HuH-7 (cell line): ENCODE measurements at regions not wholly inside any gene's neighbourhood (a gene's known extent, or its start where the extent isn't known, plus 50 kb on each side); places are given as distances from the start of the nearest gene placed in this dataset.
"Not testable (repeated sequence)": the region's sequence is repeated elsewhere in the genome, so short reads cannot be mapped to it uniquely, and the experiment has no call there.

ENCODE experiments used
- DNase-seq: peaks from one replicate; pipeline ENCODE4 v3.0.0; 2011; ENCODE audit warnings: low spot score

DNA sequence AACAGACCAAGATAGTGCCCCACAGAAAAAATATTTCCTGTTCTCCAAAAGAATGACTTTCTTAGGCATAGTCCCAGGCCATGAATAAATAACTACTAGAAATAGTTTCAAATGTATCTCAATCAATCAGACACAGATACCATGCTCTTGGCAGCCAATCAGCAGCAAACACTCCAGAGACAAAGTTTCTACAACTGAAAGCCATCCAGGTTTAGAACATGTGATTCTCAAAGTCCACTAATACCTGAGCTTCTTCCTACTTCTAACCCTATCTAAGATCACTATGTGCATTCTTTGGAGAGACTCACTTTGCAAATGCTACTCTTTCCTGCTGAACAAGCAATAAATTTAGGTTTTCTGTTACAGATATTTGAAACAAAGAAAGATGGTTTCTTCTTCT, 425.8 kb upstream of the GRIN3A start:
- DNase-seq = no peak

- not testable (repeated sequence) for DNase-seq
Observed at GRCh38 chr9:102153081-102153480, 414.6 kb upstream of the GRIN3A start.

GRCh38 chr9:102135768-102136167, 397.3 kb upstream of the GRIN3A start:
- no peak for DNase-seq

GRCh38 chr9:102124465-102124864, 386.0 kb upstream of the GRIN3A start:
- no peak for DNase-seq

- DNase-seq = no peak
Observed at GRCh38 chr9:102114557-102114956, 376.1 kb upstream of the GRIN3A start.

- no peak for DNase-seq
Observed at GRCh38 chr9:102113191-102113590, 374.7 kb upstream of the GRIN3A start.

- DNase-seq = no peak
Observed at GRCh38 chr9:102106439-102106838, 368.0 kb upstream of the GRIN3A start.

DNA sequence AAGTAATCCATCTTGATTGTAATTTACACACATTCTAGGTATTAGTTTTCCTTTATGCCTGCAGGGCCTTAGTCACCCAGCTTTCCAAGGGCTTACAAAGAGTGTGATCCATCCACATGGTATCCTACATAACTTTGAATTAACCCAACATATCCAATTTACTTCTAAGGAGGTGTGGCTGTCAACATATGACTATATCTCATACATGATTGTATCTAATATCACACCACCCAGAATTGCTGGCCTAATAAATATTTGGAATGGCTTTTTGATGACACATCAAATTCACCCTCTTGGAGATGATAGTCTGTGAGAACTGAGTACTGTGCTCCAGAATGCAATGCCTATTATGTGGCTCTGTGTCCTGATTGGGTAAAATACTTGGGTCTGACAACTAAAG, 363.3 kb upstream of the GRIN3A start:
- DNase-seq = no peak

DNA sequence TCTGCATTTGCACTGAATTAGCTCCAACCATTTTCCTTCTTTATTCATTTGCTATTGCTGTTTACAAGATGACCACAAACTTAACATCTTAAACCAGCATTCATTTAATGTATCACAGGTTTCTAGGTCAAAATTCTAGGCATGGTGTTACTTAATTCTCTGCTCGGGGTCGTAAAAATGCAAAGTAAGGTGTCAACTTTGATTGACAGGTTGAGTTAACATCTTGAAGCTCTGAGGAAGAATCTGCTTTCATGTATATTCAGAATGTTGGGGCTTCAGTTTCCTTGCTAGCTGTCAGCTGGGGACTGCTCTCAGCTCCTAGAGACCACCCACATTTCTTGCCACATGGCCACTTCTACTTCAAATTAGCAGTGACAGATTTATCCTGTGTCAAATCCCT, 348.7 kb upstream of the GRIN3A start:
- no peak for DNase-seq

DNA sequence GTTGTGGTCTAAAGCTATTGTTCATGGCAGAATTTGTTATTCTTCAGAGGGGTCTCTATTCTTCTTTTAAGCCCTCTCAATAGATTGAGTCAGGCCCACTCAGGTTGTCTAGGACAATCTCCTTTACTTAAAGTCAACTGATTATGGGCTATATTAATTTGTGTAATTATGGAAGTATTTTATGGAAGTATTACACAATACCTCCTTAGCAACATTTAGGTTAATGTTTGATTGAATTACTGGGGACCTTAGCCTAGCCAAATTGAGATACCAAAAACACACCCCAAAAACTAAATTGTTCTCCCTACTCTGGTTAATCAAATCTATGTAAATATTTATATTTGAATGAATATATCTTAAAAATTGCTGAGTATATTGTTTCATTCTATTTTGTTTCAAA, 347.1 kb upstream of the GRIN3A start:
- DNase-seq = no peak

DNA sequence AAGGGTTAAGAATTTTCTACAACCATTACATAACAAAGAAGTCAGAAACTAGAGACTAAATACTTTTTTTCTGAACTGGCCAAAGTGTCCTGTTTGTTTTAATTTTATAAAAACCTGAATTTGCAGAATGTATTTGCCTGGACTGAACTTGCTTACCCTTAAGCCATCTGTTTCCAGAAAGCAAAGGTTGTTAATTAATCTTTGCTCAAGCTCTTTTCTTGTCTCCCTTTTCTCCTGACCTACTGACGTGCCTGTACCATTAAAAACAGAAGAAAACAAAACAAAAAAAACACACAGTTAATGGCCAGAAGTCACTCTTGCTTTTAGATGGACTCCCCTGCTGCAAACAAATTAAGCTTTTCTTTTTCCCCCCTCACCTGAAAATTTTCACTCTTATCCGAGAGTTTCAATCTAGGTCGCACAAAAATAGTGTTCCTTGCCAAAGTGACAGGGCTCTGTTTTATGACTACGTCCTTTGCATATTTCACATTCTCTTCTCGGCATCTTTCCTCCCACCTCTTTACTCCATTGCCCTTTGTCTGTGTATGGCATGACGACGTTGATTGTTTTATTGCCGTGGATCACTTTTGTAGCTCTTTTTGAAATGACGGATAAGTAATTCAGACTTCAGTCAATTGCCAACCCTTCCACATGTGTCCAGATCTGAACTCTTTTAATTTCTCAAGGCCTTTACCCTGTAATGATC, 333.8 kb upstream of the GRIN3A start:
- DNase-seq = no peak

DNA sequence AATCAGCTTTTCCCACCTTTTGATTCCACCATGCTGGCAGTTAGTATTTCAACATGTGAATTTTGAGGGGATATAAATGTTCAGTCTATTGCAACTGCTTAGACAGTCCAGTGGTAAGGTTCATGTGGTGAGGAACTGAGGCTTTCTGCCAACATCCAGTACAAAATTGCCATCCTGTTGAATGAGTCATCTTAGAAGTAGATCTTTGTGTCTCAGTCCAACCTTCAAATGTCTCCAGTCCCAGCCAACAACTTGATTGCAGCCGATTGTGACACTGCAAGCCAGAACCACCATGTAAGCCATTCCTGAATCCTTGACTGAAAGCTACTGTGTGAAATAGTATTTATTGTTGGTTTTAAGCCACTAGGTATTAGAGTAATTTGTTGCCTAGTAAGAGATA, 331.5 kb upstream of the GRIN3A start:
- no peak for DNase-seq

DNA sequence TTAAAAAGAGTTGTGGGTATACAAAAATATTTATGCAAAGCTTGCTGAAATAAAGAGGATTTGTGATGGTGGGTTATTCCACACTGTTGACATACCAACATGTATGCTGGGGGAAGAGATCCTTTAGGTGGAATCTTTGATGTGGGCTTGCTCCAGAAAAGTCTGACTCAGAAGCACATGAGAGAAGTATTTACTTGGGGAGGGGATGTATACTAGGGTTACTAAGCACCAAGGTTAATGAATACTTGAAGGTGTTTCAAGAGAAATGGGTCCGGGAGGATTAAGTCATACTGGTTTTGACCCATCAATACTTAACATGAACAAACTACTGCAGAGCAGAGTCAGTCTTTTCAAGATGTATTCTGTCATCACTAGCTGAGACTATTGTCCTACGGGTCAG, 316.4 kb upstream of the GRIN3A start:
- no peak for DNase-seq

GRCh38 chr9:102049586-102050246, 311.3 kb upstream of the GRIN3A start:
- no peak for DNase-seq

GRCh38 chr9:102047549-102047948, 309.1 kb upstream of the GRIN3A start:
- no peak for DNase-seq

DNA sequence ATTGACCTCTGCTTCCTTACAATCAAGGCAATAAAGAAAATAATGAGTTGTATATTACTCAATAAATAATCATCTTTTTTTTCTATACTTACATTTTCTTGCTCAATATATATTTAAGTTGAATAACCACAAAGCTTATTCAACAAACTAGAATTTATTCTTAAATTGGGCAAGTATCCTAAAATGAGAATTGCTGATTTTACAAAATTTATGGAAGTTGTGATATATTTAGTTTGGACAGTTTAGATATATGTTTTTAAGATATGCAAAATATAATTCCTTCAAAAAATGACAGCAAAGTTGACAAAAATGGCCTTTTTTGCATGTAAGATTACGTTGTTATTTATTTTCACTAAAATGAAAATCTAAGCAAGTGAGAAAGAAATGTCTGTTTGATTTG, 305.7 kb upstream of the GRIN3A start:
- DNase-seq = no peak

- no peak for DNase-seq
Observed at GRCh38 chr9:102038006-102038405, 299.6 kb upstream of the GRIN3A start.

DNA sequence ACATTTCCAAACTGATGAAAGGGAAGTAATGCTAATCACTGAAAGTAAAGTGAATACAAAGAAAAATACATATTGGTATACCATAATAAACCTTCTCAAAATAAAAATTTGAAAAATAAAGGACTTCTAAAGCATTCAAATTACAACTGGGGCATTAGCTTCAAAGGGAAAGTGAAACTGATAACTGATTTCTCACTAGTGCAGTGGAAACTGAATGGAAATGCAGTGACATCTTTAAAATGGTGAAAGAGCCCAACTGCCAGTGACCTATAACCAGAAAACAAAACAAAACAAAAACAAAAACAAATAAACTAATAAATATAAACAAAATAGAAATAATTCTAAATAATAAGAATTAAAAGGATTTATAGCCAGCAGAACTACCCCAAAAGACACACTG, 297.5 kb upstream of the GRIN3A start:
- DNase-seq = no peak

DNA sequence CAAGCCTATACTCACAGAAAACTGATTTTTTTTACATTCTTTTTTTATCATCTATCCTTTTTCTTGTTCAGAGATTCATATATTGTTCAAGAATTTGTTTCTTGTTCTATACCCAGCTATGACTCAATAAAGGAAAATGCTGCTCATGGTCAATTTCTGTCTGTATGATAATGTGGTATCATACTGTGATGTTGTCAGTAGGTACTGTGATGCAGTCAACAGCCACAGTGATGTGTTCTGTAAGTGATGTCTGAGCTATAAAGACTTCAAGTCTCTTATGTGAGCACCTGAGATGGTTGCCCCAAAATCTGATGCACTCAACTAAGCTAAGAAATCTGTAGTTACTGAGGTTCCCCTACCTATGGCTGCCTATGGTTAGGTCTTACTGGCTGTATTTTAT, 294.2 kb upstream of the GRIN3A start:
- no peak for DNase-seq

DNA sequence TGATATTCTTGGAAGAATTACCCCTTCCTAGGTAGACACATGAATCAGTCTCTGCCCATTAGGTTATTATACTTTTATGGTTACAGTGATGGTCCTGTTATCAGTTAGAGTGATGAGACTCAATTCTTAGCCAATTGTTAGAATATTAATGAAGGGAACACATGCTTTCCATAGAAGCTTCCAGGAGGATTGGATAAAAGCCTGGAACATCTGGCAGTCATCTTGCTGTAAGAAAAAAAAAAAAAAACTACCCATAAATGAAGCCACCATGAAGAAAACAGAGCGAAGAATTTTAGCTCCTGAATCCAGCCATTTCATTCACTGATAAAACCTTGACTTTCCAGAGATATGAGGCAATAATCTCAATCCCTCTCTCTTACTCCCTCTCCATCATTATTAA, 262.5 kb upstream of the GRIN3A start:
- no peak for DNase-seq

DNA sequence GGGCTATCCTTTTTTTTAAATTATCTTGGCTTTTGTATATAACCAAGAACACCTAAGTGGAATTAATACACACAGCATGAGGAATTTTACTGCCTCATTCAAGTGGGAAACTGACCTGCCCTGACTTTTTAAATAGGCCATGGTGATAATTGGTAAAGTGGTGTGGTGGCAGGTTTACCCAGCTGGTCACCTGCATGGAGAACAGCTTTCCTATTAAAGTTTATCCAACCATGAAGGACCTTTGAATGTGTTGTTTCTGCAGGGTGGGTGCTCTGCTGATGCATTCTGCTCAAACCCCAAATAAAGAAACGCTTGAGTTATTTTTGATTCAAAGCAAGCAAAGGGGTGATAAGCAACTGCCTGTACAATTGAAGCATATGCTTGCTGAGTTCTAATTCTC, 261.0 kb upstream of the GRIN3A start:
- no peak for DNase-seq

DNA sequence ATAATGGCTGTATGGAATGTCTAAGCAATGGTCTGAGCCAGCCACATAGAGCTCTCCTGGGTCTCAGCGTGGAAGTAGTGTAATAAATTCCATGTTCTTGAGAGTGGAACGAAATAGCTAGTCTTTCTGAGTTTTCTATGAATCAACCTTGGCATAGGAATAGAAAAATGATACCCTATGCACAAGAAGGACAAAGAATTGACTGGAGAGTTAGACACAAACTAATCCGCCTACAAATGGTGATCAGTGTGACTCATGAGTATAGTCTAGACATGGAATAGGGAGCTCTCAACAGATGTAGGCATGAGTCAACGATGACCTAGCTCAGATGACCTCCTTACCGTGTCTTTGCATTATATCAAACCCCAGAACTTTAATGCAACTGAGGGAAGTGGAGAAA, 256.8 kb upstream of the GRIN3A start:
- no peak for DNase-seq

GRCh38 chr9:101993771-101994170, 255.3 kb upstream of the GRIN3A start:
- DNase-seq = no peak

DNA sequence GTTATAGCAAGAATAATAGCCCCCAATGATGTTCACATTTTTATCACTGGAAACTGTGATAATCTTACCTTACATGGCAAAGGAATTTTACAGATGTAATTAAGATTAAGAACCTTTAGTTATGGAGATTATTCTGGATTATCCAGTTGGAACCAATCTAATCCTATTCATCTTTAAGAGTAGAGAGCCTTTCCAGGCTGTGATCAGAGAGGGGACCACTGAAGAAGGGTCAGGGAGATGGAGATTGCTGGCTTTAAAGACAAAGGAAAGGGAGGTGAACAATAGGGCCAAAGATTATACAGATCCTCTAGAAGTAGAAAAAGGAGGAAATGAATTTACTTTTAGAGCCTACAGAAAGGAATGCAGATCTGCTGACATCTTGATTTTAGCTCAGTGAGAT, 253.5 kb upstream of the GRIN3A start:
- no peak for DNase-seq
